OCI-LY7 (cell line): ENCODE measurements at regions not wholly inside any gene's neighbourhood (a gene's known extent, or its start where the extent isn't known, plus 50 kb on each side); places are given as distances from the start of the nearest gene placed in this dataset.

Experiments used
- EZH2phosphoT487 ChIP-seq: fragments of 200-600 bp; sonication (generic); IDR thresholded peaks from 2 replicates; pipeline ENCODE4 v1.6.1; 2018; ENCODE audit warnings: low read depth, borderline replicate concordance, mild to moderate bottlenecking, mixed run types, antibody characterized with exemption, low read length, moderate library complexity, mixed read lengths
- TF ChIP-seq, protein P1 (sequence below): fragments of 200-600 bp; sonication (generic); conservative IDR thresholded peaks from 2 replicates; pipeline ENCODE4 v1.5.1; 2014; ENCODE audit warnings: mild to moderate bottlenecking, antibody characterized with exemption, low read length, moderate library complexity, mixed read lengths

DNA sequence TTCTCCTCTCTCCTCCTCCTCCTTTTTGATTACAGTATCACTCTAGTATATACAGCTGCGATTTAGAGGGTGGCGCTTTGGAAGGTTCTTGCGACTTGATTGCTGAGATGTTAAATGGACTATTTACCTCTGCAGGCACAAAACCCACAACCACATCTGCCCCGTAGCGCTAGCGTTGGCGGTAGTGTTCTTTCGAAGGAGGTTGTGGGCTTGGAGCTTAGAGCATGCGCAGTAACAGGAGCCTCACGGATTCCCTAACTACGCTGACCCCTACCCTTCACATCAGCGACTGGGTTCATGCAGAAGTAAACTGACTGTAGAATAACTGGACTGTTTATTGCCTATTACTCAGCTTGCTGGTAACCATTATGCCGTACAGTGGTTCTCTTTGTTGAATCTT, 58.0 kb downstream of the CGGBP1 start:
- TF ChIP-seq, protein P1, sequence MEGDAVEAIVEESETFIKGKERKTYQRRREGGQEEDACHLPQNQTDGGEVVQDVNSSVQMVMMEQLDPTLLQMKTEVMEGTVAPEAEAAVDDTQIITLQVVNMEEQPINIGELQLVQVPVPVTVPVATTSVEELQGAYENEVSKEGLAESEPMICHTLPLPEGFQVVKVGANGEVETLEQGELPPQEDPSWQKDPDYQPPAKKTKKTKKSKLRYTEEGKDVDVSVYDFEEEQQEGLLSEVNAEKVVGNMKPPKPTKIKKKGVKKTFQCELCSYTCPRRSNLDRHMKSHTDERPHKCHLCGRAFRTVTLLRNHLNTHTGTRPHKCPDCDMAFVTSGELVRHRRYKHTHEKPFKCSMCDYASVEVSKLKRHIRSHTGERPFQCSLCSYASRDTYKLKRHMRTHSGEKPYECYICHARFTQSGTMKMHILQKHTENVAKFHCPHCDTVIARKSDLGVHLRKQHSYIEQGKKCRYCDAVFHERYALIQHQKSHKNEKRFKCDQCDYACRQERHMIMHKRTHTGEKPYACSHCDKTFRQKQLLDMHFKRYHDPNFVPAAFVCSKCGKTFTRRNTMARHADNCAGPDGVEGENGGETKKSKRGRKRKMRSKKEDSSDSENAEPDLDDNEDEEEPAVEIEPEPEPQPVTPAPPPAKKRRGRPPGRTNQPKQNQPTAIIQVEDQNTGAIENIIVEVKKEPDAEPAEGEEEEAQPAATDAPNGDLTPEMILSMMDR, result no peak
- TF ChIP-seq EZH2phosphoT487, result no peak
